HG03045 (cell line): ENCODE measurements at regions not wholly inside any gene's neighbourhood (a gene's known extent, or its start where the extent isn't known, plus 50 kb on each side); places are given as distances from the start of the nearest gene placed in this dataset.

Experiments
- ATAC-seq: cut with Tn5 transposase; IDR thresholded peaks from one replicate; pipeline ENCODE4 v1.9.1; 2021; ENCODE audit warnings: mild to moderate bottlenecking, moderate library complexity; ENCODE audit not compliant: unreplicated experiment

DNA sequence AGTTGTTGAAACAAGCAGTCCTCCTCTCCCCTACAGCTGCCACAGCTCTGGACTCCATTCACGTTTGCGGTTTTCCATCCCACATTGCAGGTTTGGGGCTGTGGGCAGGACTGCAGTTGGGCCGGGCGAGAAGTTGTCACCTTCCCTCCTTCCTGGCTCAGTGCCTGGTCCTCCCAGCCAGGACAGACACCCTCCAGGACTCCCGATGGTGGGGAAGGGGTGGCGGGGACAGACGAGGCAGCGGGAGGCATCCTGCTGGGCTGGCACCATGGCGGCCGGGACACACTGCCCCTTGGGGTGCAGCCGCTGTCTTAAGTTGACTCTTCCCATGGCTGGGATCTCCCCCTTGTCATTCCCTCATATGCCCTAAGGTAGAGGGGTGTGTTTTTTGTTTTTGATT is 615.2 kb downstream of the BRD1 start:
- no peak for ATAC-seq

GRCh38 chr22:49212002-49212401 is 615.7 kb downstream of the BRD1 start:
- ATAC-seq: no peak

DNA sequence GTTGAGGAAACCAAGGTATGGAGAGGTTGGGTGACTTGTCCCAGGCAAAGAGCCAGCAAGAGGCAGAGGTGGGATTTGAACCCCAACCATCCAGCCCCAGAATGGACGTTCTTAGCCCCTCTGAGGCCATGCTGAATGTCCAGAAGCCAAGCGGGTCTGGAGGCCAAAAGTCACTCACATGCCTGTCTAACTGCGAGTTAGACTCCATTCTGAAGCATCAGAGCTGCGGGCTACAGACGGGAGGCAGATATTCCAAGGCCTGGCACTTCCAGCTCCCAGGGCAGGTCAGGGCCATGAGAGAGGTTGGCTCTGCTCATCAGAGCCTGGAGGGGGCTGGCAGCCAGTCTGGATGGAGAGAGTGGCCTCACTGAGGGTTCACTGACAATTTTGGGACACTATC is 616.5 kb downstream of the BRD1 start:
- no peak for ATAC-seq

- ATAC-seq: no peak
Observed at GRCh38 chr22:49210606-49211005, 617.1 kb downstream of the BRD1 start.

DNA sequence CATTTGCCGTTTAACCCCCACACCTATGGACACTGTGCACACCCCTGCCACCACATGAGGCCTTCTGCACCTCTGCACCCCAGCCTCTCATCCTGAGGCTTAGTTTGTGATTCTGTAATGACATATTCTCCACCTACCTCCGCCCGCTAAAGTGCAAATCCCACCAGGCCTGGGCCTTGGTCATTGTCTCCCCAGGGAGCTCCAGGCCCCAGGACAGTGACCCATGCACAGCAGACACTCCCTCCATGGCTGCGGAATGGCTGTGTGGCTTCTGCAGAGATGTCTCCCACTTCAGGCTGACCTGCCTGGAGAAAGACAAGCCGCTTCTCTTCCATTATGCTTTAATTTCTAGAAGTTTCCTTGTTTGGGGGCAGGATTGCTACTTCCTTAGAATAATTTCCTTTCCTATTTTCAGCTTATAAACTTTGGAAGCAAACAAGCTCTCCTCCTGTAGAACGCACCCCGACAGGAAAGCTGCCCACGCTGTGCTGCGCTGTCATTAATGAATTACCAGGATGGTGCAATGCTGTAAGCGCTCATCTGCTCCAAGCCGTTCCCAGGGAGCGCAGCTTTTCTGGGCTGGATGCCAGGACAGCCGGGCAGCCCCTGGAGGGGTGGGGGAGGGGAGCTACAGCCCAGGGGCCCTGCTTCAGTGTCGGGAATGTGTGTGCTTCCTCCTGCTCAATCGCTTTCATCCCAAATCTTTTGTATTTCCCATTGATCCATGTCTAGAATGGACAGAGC is 618.0 kb downstream of the BRD1 start:
- ATAC-seq: no peak

- ATAC-seq: no peak
Observed at GRCh38 chr22:49208768-49209252, 618.9 kb downstream of the BRD1 start.

DNA sequence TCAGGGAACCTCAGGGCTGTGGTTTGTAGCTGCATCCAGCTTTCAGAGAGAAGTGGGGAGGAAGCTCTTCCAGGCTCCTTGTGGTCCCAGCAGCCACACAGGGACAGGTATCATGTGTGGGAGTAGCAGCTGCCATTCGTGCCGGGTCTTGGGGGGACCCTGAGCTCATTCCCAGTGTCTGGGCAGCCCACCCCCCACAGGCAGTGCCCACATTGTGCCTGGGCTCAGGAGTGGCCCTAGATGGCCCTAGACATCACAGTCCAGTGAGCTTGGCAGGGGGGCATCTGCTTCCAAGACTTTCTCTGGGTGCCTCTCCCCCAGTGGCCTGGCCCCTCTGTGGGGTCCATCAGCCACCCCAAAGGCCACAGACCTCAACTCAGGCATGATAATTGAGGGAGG is 619.7 kb downstream of the BRD1 start:
- ATAC-seq: no peak

- ATAC-seq: no peak
Observed at GRCh38 chr22:49207008-49208003, 620.4 kb downstream of the BRD1 start.

- no peak for ATAC-seq
Observed at GRCh38 chr22:49206281-49206680, 621.4 kb downstream of the BRD1 start.

- no peak for ATAC-seq
Observed at GRCh38 chr22:49205483-49205800, 622.2 kb downstream of the BRD1 start.

DNA sequence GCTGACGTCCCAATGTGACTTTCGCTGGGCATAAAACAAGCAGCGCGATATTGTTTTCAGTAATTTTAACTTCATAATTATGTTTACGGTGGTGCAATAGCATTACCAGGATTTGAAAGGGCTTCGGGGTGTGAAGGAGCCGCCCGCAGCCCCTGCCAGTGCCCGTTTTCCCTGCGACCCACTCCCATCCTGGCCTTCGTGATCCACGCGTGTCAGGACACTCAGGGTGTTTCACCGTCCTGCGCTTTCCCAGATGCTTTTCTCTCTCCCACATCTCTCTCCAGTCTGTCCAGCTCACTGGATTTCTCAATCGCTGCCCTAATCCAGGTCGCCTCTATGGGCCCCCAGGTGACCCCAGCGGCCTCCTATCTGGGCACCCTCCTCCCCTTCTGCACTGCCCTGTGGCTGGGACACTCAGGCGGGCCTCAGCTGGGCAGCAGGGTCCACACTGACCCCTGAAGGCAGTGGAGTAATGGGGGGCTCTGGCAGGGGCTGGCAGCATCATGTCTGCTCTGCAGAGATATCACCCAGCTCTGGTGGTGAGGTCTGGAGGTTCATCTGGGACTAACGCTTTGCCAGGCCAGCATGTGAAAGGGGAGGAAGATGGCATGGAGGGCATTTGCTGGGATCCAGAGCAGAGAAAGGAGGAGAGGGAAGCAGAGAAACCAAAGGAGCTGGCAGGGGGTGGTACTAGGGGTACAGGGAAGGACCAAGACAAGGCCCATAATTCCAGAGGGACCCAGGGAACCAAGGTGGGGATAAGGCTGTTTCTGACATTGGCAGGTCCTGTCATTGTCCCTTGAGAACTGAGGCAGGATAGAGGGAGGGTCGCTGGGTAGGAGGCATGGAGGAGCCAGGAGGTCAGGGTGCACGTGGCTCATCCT is 622.8 kb downstream of the BRD1 start:
- no peak for ATAC-seq

GRCh38 chr22:49203859-49204598 is 623.6 kb downstream of the BRD1 start:
- no peak for ATAC-seq

- no peak for ATAC-seq
Observed at GRCh38 chr22:49203091-49203858, 624.4 kb downstream of the BRD1 start.

- no peak for ATAC-seq
Observed at GRCh38 chr22:49202226-49202625, 625.4 kb downstream of the BRD1 start.

- no peak for ATAC-seq
Observed at GRCh38 chr22:49201046-49201970, 626.4 kb downstream of the BRD1 start.

DNA sequence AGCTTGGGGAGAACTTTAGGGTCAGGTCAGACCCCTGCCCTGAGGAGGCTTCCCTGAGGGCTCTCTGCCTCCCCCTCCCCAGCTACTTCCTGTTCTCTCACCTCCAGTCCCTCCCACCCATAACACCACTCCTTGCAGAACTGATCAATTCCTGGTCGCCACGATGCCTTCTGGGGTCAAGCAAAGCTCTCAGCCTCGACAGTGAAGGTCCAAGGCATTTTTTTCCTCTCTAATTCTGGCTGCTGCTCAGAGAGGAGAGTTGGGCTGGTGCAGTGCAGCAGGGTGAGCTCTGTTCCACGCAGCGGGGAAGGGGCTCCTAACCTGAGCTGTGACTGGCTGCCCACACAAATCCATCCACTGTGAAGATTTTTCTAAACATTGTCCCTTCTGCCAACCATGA is 628.4 kb downstream of the BRD1 start:
- no peak for ATAC-seq

GRCh38 chr22:49198705-49199084 is 629.0 kb downstream of the BRD1 start:
- no peak for ATAC-seq

GRCh38 chr22:49197986-49198704 is 629.5 kb downstream of the BRD1 start:
- ATAC-seq: no peak
